NB4 (cell line): ENCODE measurements at regions not wholly inside any gene's neighbourhood (a gene's known extent, or its start where the extent isn't known, plus 50 kb on each side); places are given as distances from the start of the nearest gene placed in this dataset.

Experiments
- POLR2A ChIP-seq: IDR thresholded peaks from 2 replicates; pipeline ENCODE4 v1.6.1; 2011; ENCODE audit warnings: mild to moderate bottlenecking; ENCODE audit not compliant: insufficient read length; ENCODE audit errors: extremely low read depth
- TF ChIP-seq, protein P1 (sequence below): IDR thresholded peaks from one replicate; pipeline ENCODE4 v1.5.1; 2012; ENCODE audit warnings: low read depth, low read length
- TF ChIP-seq, protein P2 (sequence below): IDR thresholded peaks from 2 replicates; pipeline ENCODE4 v1.6.1; 2011; ENCODE audit warnings: low read depth, low read length

DNA sequence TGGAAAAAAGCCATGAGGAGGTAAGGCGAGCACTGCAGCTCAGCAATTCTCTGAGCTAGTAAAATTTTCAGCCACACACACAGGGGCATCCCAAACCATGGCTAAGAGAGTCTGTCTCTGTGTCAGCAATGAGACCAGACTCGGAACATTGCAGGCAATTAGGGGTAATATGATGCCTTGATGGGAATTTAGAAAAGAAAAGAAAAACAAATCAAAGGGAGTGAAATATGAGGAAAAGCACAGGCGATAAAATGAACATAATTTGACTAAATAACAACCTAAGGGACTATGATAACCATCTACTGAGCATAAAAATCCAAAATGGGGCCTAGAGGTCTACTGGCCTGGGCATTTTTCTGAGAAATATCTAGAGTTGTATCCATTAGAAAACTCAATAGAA lies 546.0 kb upstream of the PSMD7 start:
- TF ChIP-seq, protein P1, sequence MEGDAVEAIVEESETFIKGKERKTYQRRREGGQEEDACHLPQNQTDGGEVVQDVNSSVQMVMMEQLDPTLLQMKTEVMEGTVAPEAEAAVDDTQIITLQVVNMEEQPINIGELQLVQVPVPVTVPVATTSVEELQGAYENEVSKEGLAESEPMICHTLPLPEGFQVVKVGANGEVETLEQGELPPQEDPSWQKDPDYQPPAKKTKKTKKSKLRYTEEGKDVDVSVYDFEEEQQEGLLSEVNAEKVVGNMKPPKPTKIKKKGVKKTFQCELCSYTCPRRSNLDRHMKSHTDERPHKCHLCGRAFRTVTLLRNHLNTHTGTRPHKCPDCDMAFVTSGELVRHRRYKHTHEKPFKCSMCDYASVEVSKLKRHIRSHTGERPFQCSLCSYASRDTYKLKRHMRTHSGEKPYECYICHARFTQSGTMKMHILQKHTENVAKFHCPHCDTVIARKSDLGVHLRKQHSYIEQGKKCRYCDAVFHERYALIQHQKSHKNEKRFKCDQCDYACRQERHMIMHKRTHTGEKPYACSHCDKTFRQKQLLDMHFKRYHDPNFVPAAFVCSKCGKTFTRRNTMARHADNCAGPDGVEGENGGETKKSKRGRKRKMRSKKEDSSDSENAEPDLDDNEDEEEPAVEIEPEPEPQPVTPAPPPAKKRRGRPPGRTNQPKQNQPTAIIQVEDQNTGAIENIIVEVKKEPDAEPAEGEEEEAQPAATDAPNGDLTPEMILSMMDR: no peak
- no peak for TF ChIP-seq POLR2A
- TF ChIP-seq, protein P2, sequence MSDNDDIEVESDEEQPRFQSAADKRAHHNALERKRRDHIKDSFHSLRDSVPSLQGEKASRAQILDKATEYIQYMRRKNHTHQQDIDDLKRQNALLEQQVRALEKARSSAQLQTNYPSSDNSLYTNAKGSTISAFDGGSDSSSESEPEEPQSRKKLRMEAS: no peak
